ENCODE measurements at regions not wholly inside any gene's neighbourhood (a gene's known extent, or its start where the extent isn't known, plus 50 kb on each side); places are given as distances from the start of the nearest gene placed in this dataset.

DNA sequence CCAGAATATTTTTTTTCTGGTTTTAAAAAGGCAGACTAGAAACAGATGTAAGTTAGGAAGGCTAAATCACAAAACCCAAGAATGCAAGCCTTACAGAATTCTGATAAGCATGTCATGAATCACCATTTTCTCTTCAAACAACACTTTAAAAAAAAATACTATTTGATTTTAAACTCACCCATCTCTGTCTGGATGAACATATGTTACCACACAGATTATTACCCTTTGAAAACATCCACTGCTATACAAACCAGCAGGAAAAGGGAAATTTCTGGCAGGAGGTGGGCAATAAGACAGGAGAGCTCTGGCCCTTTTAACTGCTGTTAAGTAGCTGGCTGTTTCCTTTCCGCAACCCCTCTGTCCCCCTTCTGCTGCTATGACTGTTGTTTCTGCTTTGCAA lies 317.7 kb upstream of the NOCT start:
- TF ChIP-seq FOXP2 (optimal IDR thresholded peaks at IDR 0.05; ENCODE audit: borderline replicate concordance, extremely low read depth, extremely low read length, insufficient read depth): no peak
- no peak for TF ChIP-seq POLR2AphosphoS5 (IDR thresholded peaks at IDR 0.05; ENCODE audit: low read depth, low read length)

DNA sequence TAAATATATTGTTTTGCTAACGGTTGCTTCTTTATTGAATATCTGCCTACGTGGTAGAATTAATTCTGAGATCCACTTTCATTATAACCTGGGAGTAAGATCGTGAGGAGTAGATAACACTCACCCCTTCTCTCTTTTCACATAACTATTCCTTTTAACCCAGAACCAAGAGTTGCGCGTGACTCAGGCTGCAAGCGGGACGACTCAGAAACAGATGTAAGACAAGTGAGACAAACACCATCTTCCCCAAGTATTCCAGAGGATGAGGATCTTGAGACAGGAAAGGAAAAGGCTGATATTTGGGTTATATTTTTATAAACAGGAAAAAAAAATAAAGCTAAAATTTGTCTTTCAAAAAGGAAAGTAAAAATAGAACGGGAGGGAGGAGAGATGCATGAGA lies 318.8 kb upstream of the NOCT start:
- TF ChIP-seq SIN3A (IDR thresholded peaks at IDR 0.05; ENCODE audit: borderline replicate concordance, insufficient read depth, low read length): no peak
- TF ChIP-seq, protein P1, sequence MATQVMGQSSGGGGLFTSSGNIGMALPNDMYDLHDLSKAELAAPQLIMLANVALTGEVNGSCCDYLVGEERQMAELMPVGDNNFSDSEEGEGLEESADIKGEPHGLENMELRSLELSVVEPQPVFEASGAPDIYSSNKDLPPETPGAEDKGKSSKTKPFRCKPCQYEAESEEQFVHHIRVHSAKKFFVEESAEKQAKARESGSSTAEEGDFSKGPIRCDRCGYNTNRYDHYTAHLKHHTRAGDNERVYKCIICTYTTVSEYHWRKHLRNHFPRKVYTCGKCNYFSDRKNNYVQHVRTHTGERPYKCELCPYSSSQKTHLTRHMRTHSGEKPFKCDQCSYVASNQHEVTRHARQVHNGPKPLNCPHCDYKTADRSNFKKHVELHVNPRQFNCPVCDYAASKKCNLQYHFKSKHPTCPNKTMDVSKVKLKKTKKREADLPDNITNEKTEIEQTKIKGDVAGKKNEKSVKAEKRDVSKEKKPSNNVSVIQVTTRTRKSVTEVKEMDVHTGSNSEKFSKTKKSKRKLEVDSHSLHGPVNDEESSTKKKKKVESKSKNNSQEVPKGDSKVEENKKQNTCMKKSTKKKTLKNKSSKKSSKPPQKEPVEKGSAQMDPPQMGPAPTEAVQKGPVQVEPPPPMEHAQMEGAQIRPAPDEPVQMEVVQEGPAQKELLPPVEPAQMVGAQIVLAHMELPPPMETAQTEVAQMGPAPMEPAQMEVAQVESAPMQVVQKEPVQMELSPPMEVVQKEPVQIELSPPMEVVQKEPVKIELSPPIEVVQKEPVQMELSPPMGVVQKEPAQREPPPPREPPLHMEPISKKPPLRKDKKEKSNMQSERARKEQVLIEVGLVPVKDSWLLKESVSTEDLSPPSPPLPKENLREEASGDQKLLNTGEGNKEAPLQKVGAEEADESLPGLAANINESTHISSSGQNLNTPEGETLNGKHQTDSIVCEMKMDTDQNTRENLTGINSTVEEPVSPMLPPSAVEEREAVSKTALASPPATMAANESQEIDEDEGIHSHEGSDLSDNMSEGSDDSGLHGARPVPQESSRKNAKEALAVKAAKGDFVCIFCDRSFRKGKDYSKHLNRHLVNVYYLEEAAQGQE (IDR thresholded peaks at IDR 0.05; ENCODE audit: insufficient read depth in 1 of 2, low read depth in 2 of 2, low read length in 2 of 2): no peak
- no peak for TF ChIP-seq FOXP2 (optimal IDR thresholded peaks at IDR 0.05; ENCODE audit: borderline replicate concordance, extremely low read depth, extremely low read length, insufficient read depth)
- TF ChIP-seq TAF1 (IDR thresholded peaks at IDR 0.05; ENCODE audit: borderline replicate concordance, insufficient read depth, low read length): no peak
- TF ChIP-seq POLR2AphosphoS5 (IDR thresholded peaks at IDR 0.05; ENCODE audit: low read depth, low read length): no peak

GRCh38 chr4:138696058-138696457 lies 319.5 kb upstream of the NOCT start:
- TF ChIP-seq SIN3A (IDR thresholded peaks at IDR 0.05; ENCODE audit: borderline replicate concordance, insufficient read depth, low read length) (no peak), POLR2AphosphoS5 (IDR thresholded peaks at IDR 0.05; ENCODE audit: low read depth, low read length) (no peak), FOXP2 (optimal IDR thresholded peaks at IDR 0.05; ENCODE audit: borderline replicate concordance, extremely low read depth, extremely low read length, insufficient read depth) (no peak), TAF1 (IDR thresholded peaks at IDR 0.05; ENCODE audit: borderline replicate concordance, insufficient read depth, low read length) (no peak)
- TF ChIP-seq, protein P1 (IDR thresholded peaks at IDR 0.05; ENCODE audit: insufficient read depth in 1 of 2, low read depth in 2 of 2, low read length in 2 of 2): no peak

DNA sequence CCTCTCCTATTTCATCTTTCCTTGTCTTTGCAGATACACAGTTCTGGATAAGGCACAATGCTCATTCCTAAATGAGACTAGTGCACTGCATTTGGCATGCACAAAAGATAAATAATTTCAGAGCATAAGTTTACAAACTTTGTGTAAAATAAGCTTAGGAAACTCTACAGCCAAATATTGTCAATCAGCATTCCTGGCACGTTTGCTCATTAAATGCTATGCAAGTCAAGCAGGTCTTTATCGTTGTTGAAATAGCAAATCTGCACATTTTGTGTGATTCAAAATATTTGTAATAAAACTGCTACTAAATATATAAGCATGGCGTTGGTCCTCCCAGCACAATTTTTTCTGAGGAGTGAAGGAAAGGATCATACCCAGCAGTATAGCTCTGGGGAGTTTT lies 322.1 kb upstream of the NOCT start:
- no peak for TF ChIP-seq FOXP2 (optimal IDR thresholded peaks at IDR 0.05; ENCODE audit: borderline replicate concordance, extremely low read depth, extremely low read length, insufficient read depth)

DNA sequence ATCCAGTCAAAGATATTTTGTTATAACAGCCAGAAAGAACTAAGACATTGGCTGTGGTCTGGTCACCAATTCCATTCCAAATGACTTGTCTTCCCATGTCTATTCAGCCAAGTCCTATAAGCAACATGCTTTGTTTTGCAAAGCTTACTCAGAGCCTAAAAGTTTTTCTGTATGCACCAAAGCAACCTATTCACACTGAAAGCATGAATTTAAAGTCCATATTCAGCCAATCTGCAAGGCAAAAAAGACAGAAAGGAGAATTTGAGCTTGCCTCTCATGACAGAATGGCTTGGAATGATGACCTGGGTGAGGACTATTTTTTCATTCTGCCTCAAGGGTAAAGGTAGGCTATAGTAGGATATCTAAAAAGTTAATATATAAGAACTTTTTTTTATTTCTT lies 323.2 kb upstream of the NOCT start:
- TF ChIP-seq POLR2AphosphoS5 (IDR thresholded peaks at IDR 0.05; ENCODE audit: low read depth, low read length) (no peak), TAF1 (IDR thresholded peaks at IDR 0.05; ENCODE audit: borderline replicate concordance, insufficient read depth, low read length) (no peak), FOXP2 (optimal IDR thresholded peaks at IDR 0.05; ENCODE audit: borderline replicate concordance, extremely low read depth, extremely low read length, insufficient read depth) (no peak), SIN3A (IDR thresholded peaks at IDR 0.05; ENCODE audit: borderline replicate concordance, insufficient read depth, low read length) (no peak)
- TF ChIP-seq, protein P1 (IDR thresholded peaks at IDR 0.05; ENCODE audit: insufficient read depth in 1 of 2, low read depth in 2 of 2, low read length in 2 of 2): no peak

DNA sequence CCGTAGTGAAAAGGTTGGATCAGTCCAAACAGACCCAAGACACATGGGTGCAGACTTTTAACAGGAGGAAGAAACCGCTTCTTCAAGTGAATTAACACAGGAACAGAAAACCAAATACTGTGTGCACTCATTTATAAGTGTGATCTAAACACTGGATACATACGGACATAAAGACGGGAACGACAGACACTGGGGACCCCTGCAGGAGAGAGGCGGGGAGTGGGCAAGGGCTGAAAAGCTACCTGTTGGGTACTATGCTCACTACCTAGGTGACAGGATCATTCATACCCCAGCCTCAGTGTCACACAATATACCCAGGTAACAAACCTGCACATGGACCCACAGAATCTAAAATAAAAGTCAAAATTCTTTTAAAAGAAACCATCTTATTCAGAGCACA lies 326.0 kb upstream of the NOCT start:
- TF ChIP-seq, protein P1 (IDR thresholded peaks at IDR 0.05; ENCODE audit: insufficient read depth in 1 of 2, low read depth in 2 of 2, low read length in 2 of 2): no peak
- no peak for TF ChIP-seq TAF1 (IDR thresholded peaks at IDR 0.05; ENCODE audit: borderline replicate concordance, insufficient read depth, low read length)
- no peak for TF ChIP-seq SIN3A (IDR thresholded peaks at IDR 0.05; ENCODE audit: borderline replicate concordance, insufficient read depth, low read length)
- no peak for TF ChIP-seq FOXP2 (optimal IDR thresholded peaks at IDR 0.05; ENCODE audit: borderline replicate concordance, extremely low read depth, extremely low read length, insufficient read depth)
- no peak for TF ChIP-seq POLR2AphosphoS5 (IDR thresholded peaks at IDR 0.05; ENCODE audit: low read depth, low read length)

All from PFSK-1 (cell line).